Pons (tissue), 1 donor: ENCODE measurements at regions not wholly inside any gene's neighbourhood (a gene's known extent, or its start where the extent isn't known, plus 50 kb on each side); places are given as distances from the start of the nearest gene placed in this dataset.
A peak's percentile ranks its signal among the peaks of the same experiment; 100 is the strongest.
"Not testable (repeated sequence)": the region's sequence is repeated elsewhere in the genome, so short reads cannot be mapped to it uniquely, and the experiment has no call there.

ENCODE experiments used
- DNase-seq: peaks from one replicate; pipeline ENCODE4 v3.0.0-alpha.2; 2016; ENCODE audit warnings: low spot score

- DNase-seq: no peak
Measured at GRCh38 chr4:59615316-59615715, 1584.8 kb upstream of the ADGRL3 start.

GRCh38 chr4:59629348-59629747 lies 1570.8 kb upstream of the ADGRL3 start:
- no peak for DNase-seq

- no peak for DNase-seq
Measured at GRCh38 chr4:59630235-59630634, 1569.9 kb upstream of the ADGRL3 start.

- DNase-seq: no peak
Measured at GRCh38 chr4:59630922-59631321, 1569.2 kb upstream of the ADGRL3 start.

- no peak for DNase-seq
Measured at GRCh38 chr4:59637596-59637995, 1562.5 kb upstream of the ADGRL3 start.

- no peak for DNase-seq
Measured at GRCh38 chr4:59643682-59644081, 1556.4 kb upstream of the ADGRL3 start.

GRCh38 chr4:59644765-59645164 lies 1555.4 kb upstream of the ADGRL3 start:
- no peak for DNase-seq

- no peak for DNase-seq
Measured at GRCh38 chr4:59646082-59646481, 1554.0 kb upstream of the ADGRL3 start.

GRCh38 chr4:59647011-59647410 lies 1553.1 kb upstream of the ADGRL3 start:
- DNase-seq: no peak

GRCh38 chr4:59647500-59647899 lies 1552.6 kb upstream of the ADGRL3 start:
- DNase-seq: no peak

- DNase-seq: peak; percentile 20
Measured at GRCh38 chr4:59650861-59651260, 1549.3 kb upstream of the ADGRL3 start.

GRCh38 chr4:59655996-59656395 lies 1544.1 kb upstream of the ADGRL3 start:
- DNase-seq: no peak

- DNase-seq: peak; percentile 60
Measured at GRCh38 chr4:59664771-59665170, 1535.4 kb upstream of the ADGRL3 start.

GRCh38 chr4:59666645-59667044 lies 1533.5 kb upstream of the ADGRL3 start:
- DNase-seq: no peak

GRCh38 chr4:59671037-59671436 lies 1529.1 kb upstream of the ADGRL3 start:
- DNase-seq: no peak

- DNase-seq: no peak
Measured at GRCh38 chr4:59676389-59676788, 1523.7 kb upstream of the ADGRL3 start.

- not testable (repeated sequence) for DNase-seq
Measured at GRCh38 chr4:59676992-59677391, 1523.1 kb upstream of the ADGRL3 start.

- no peak for DNase-seq
Measured at GRCh38 chr4:59685626-59686025, 1514.5 kb upstream of the ADGRL3 start.

- DNase-seq: no peak
Measured at GRCh38 chr4:59689149-59689548, 1511.0 kb upstream of the ADGRL3 start.

GRCh38 chr4:59695355-59696053 lies 1504.6 kb upstream of the ADGRL3 start:
- DNase-seq: no peak

- no peak for DNase-seq
Measured at GRCh38 chr4:59698041-59698440, 1502.1 kb upstream of the ADGRL3 start.

- no peak for DNase-seq
Measured at GRCh38 chr4:59700651-59701050, 1499.5 kb upstream of the ADGRL3 start.

GRCh38 chr4:59704616-59705015 lies 1495.5 kb upstream of the ADGRL3 start:
- no peak for DNase-seq

GRCh38 chr4:59712470-59712869 lies 1487.7 kb upstream of the ADGRL3 start:
- DNase-seq: no peak
